Cardiac septum (tissue), 1 donor: ENCODE measurements at regions not wholly inside any gene's neighbourhood (a gene's known extent, or its start where the extent isn't known, plus 50 kb on each side); places are given as distances from the start of the nearest gene placed in this dataset.
"Not testable (repeated sequence)": the region's sequence is repeated elsewhere in the genome, so short reads cannot be mapped to it uniquely, and the experiment has no call there.

Experiments used
- DNase-seq: peaks from one replicate; pipeline ENCODE4 v3.0.0-alpha.2; 2020; ENCODE audit warnings: low spot score
- intact Hi-C: fragments of 100-400 bp; cut with DNase I; formaldehyde crosslinking; loops from one replicate; pipeline ENCODE4 v1.14.0; 2022
- donor health status: DM: no; HTN: no; CAD: no.

DNA sequence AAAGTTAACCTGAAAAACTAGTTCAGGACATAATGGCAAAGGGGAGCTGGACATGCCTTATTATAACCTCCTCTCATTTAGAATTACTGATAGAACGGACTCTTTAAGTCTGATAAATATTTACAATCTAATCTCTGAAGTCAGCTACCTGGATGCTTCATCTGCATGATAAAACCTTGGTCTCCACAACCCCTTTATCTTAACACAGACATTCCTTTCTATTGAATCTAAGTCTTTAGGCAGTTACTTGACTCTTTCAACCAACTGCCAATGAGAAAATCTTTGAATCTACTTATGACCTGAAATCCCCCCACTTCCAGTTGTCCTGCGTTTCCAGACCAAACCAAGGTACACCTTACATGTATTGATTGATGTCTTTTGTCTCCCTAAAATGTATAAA lies 191.2 kb upstream of the LRRTM4 start:
- intact Hi-C loops: no loop called here
- DNase-seq: no peak

GRCh38 chr2:77720115-77720514 lies 197.9 kb upstream of the LRRTM4 start:
- DNase-seq: no peak
- intact Hi-C loops: no loop called here

DNA sequence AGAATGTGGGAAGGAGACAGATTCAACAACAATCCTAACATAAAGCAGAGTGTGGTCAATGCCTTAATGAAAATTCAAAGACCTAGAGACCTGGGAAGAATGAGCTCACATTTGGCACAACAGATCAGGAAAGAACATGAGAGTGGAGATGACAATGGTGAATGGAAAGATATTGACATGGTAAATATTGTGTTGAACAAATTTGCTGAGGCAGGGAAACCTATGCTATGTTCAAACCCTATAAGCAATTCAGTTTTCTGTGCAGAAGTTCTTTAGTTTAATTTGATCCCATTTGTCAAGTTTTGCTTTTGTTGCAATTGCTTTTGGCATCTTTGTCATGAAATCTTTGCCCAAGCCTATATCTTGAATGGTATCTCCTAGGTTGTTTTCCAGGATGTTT lies 199.4 kb upstream of the LRRTM4 start:
- intact Hi-C loops: no loop called here
- no peak for DNase-seq

DNA sequence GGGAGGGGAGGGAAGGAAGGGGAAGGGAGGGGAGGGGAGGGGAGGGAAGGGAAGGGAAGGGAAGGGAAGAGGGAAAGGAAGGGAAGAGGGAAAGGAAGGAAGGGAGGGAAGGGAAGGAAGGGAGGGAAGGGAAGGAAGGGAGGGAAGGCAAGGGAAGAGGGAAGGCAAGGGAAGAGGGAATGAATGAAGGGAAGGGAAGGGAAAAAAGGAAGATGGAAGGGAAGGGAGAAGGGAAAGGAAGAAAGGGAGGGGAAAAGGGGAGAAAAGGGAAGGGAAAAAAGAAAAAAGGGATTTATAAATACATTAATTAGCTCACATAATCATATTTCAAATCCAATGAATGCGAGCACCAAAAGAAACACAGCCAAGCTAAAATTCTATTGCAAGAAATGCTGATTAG lies 202.9 kb upstream of the LRRTM4 start:
- intact Hi-C loops: no loop called here
- no peak for DNase-seq

GRCh38 chr2:77734662-77735340 lies 212.6 kb upstream of the LRRTM4 start:
- intact Hi-C loops: not testable (repeated sequence)
- peak; percentile 68 for DNase-seq

DNA sequence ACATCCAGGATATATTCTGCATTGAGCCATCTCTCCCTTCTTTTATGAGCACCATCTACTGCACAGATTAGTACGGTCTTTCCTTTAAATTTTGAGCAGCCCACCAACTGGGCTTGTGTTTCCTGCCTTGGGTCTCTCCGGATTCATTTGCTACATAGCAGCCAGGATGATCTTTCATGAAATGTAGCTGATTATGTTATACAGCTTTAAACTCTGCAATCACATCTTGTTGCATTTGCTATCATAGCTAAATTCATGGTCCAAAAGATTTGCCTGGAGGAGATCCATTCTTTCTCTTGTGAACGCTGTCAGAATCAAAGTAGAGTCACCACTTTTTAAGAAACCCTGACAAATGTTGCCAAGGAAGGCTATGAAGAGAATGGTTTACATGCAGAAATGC lies 215.1 kb upstream of the LRRTM4 start:
- intact Hi-C loops: no loop called here
- no peak for DNase-seq

- DNase-seq: no peak
- intact Hi-C loops: no loop called here
These were observed 224.6 kb upstream of the LRRTM4 start for GRCh38 chr2:77746780-77747179.

DNA sequence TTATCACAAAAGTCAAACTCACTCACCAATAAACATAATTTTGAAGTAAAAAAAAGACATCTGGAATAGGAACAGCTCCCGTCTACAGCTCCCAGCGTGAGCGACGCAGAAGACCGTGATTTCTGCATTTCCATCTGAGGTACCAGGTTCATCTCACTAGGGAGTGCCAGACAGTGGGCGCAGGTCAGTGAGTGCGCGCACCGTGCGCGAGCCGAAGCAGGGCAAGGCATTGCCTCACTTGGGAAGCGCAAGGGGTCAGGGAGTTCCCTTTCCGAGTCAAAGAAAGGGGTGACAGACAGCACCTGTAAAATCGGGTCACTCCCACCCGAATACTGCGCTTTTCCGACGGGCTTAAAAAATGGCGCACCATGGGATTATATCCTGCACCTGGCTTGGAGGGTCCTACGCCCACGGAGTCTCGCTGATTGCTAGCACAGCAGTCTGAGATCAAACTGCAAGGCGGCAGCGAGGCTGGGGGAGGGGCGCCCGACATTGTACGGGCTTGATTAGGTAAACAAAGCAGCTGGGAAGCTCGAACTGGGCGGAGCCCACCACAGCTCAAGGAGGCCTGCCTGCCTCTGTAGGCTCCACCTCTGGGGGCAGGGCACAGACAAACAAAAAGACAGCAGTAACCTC lies 231.7 kb upstream of the LRRTM4 start:
- DNase-seq, intact Hi-C loops: not testable (repeated sequence)

- no peak for DNase-seq
- intact Hi-C loops: no loop called here
These were observed 245.4 kb upstream of the LRRTM4 start for GRCh38 chr2:77767388-77768076.

DNA sequence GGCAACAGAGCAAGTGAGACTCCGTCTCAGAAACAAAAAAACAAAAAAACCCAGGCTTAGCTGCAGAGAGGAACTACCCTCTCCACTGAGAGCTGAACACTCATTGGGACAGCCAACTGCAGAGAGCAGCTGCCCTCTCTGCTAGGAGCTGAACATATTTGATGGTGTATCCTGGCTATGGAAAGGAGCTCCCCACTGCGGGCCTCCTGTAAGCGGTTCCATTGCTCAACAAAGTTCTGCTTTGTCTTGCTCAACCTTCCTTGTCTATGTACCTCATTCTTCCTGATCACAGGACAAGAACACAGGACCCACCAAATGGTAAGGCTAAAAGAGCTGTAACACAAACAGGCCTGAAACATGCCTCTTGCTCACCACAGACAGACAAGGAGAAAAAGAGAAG lies 246.3 kb upstream of the LRRTM4 start:
- DNase-seq: no peak

DNA sequence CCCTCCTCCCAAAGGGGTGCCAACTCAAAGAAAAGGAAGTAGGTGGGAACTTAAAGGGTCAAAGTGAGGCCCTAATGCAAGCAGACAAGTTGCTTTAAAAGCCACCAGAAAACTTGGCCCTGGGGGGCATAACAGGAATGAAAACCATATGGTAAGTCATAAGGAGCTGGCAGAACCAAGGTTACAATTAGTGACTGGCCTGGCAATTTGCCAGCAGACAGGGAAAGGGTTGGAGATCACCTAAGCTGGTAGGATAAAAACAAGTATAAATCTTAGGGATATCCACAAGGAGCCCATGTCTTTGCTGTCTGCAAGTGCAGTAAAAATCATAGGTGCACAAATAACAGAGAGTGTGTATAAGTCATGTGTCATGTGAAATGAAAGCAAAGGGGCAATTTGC lies 256.7 kb upstream of the LRRTM4 start:
- intact Hi-C loops: no loop called here
- DNase-seq: no peak

More for the DNA sequence above, 246.3 kb upstream of the LRRTM4 start:
- intact Hi-C loops: no loop called here

DNA sequence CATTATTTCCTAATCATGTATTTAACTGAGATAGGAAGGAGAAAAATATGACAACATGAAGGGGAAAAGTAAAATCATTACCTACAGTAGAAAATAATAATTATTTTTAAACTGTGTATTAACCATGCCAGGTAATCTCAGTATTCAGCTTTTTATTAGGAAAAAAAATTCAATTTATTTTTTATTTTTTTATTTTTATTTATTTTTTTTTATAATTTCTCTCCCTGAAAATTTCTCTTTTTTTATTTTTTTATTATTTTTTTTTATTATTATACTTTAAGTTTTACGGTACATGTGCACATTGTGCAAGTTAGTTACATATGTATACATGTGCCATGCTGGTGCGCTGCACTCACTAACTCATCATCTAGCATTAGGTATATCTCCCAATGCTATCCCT lies 271.3 kb upstream of the LRRTM4 start:
- intact Hi-C loops, DNase-seq: not testable (repeated sequence)

DNA sequence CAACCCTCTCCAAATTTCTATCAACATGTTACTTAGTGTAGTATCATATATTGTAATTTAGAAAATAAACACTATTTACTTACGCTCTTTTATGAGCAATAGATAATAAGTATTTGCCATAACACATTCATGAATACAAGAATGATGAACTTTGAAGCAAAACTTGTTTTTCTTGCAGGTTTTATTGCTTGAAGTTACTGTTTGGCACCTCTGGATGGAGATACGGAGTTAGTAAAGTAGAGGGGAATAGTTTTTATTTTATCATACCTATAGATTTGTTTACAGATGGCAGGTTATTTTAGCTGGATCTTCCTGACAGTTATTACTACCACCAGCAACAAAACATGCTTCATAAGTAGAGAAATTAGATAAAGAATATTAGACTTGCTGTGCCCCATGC lies 274.2 kb upstream of the LRRTM4 start:
- intact Hi-C loops: no loop called here
- no peak for DNase-seq

DNA sequence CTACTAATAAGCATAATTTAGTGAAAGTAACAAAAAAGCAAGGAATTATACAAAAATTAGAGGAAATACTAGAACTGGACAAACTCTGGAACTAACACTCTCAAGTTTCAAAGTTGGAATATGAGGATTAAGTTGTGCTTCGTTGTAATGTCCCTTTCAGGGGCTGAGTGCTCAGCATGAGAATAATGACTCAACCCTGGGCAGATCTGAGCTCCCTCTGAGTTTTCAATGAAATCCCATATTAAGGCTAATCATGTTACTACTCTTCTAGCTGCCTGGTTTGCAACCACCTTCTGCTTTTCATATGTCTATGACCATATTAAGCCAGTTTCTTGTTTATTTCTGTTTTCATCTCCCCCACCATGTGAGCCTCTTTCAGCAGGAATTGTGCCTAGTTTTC lies 274.9 kb upstream of the LRRTM4 start:
- intact Hi-C loops: no loop called here
- no peak for DNase-seq

DNA sequence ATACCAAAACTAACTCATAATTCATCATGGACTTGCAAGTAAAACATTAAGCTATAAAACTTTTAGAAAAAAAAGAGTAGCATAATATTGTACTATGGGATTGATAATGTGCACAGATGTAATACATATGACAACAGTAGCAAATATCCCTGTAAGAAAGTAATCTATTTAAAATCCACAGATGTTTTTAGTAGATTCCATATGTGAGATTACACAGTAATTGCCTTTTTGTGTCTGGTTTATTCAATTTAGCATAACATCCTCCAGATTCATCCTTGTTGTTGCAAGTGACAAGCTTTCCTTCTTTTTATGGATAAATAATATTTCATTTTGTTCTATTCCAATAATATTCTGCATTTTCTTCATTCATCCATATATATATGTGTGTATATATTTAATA lies 278.2 kb upstream of the LRRTM4 start:
- no peak for DNase-seq
- intact Hi-C loops: no loop called here

DNA sequence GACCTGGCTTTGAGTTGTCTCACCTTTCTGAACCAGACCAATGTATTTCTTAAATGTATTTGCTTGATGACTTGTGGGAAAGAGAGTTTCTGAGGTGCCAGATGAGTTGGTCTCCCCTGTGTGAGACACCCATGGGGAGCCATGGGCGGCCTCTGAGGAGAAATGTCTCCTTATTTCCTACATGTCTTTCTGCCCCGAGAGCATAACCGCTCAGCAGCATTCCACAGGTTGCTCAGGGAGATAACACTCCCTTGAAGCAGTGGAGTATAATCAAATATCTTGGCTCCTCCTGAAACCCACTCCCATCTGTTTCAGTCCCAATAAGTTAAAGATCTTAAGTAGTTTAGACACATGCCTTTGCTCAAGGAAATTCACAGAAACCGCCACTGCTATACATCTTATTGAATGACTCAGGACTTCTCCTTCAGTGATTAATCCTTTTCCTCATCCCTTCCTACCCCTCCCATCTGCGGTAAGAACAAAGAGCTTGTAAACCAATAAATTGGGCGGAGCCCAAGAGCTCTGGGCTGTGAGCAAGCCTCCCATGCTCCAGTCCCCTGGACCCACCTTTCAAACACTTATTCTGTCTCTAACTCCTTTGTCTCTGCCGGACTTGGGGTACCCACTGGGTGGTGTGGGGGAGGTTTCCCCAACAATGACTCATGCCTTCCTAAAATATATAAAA lies 285.5 kb upstream of the LRRTM4 start:
- DNase-seq: no peak
- intact Hi-C loops: no loop called here

GRCh38 chr2:77808599-77808998 lies 286.4 kb upstream of the LRRTM4 start:
- intact Hi-C loops: no loop called here

DNA sequence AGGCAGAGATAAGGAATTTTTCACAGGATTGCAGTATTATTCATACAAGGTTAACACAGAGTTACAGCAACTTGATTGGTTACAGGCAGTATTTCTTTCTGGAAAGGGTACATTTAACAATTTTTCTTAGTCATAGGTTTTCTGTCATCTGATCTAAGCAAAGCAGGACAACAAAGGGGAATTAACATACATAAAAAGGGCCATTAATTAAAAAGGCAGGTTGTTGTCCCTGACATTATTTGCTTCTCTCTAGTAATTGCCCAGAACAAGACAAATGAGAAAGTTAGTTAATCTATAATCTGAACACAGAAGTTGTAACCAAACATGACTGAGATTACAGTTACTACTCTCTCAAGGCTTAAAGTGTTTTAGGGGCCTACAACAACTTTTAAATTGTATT lies 291.4 kb upstream of the LRRTM4 start:
- intact Hi-C loops: no loop called here
- DNase-seq: no peak

More at GRCh38 chr2:77808599-77808998, 286.4 kb upstream of the LRRTM4 start:
- DNase-seq: no peak

DNA sequence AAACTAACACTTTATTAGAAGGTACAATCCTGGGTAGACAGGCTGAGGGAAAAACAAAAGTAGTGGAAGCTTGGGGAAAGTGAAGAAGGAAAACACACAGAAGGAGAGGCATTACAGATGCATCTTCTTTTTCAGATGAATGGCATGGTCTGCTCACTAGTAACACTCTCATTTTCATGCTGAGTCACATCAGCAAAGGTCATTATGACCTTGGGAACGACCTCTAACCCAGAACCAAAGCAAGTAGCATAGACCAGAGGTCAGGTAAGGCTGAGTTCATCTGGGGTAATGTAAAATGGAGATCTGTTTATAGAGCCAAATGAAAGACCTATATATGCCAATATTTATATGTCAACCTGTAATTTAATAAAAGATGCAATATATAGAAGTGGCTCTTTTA lies 294.4 kb upstream of the LRRTM4 start:
- intact Hi-C loops: no loop called here
- no peak for DNase-seq

DNA sequence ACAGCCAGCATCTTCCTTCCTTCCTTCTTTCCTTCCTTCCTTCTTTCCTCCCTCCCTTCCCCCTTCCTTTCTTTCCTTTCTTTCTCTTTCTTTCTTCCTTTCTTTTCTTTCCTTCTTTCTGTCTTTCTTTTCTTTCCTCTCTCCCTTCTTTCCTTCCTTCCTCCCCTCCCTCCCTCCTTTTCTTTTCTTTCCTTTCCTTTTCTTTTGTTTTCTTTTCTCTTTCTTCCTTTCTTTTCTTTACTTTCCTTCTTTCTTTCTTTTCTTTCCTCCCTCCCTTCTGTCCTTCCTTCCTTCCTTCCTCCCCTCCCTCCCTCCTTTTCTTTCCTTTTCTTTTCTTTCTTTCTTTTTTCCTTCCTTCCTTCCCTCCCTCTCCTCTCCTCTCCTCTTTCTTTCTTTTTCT lies 296.0 kb upstream of the LRRTM4 start:
- intact Hi-C loops: no loop called here
- no peak for DNase-seq

DNA sequence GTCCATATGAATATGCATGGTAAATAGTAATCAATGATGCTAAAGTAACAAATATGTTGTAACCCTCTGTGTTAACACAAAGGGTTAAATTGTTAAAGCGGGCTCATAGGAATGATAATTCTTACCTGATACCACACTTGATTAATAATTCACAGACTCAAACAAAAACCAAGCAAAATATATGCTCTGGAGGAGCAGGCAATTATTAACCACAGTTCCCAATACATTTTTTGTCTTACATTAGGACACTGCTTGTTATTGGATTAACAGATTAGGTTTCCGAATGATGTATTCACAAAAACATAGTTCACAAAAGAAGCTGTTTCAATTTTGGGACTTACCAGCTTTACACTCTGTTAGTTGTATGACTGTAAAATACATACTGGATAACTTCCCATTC lies 300.9 kb upstream of the LRRTM4 start:
- intact Hi-C loops: no loop called here
- DNase-seq: no peak
